ENCODE measurements at regions not wholly inside any gene's neighbourhood (a gene's known extent, or its start where the extent isn't known, plus 50 kb on each side); places are given as distances from the start of the nearest gene placed in this dataset.

- peaks cover 2% of the 10 kb centered on the region for H3K9me3 Mint-ChIP-seq (ENCODE audit: unreplicated experiment)
- H3K4me1 Mint-ChIP-seq (ENCODE audit: low read depth, unreplicated experiment): no peaks in the 10 kb centered on the region
- H3K27me3 Mint-ChIP-seq (ENCODE audit: unreplicated experiment): peaks cover 2% of the 10 kb centered on the region
- no peaks in the 10 kb centered on the region for H3K36me3 Mint-ChIP-seq (ENCODE audit: unreplicated experiment)
- TF ChIP-seq, protein P1, sequence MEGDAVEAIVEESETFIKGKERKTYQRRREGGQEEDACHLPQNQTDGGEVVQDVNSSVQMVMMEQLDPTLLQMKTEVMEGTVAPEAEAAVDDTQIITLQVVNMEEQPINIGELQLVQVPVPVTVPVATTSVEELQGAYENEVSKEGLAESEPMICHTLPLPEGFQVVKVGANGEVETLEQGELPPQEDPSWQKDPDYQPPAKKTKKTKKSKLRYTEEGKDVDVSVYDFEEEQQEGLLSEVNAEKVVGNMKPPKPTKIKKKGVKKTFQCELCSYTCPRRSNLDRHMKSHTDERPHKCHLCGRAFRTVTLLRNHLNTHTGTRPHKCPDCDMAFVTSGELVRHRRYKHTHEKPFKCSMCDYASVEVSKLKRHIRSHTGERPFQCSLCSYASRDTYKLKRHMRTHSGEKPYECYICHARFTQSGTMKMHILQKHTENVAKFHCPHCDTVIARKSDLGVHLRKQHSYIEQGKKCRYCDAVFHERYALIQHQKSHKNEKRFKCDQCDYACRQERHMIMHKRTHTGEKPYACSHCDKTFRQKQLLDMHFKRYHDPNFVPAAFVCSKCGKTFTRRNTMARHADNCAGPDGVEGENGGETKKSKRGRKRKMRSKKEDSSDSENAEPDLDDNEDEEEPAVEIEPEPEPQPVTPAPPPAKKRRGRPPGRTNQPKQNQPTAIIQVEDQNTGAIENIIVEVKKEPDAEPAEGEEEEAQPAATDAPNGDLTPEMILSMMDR (IDR thresholded peaks at IDR 0.05; ENCODE audit: partially characterized antibody, unreplicated experiment): no peak
- no peak overlapping the region for H3K4me3 Mint-ChIP-seq (ENCODE audit: unreplicated experiment)
- H3K27ac Mint-ChIP-seq (ENCODE audit: unreplicated experiment): no peak overlapping the region
- no peak for DNase-seq
These were observed 101.8 kb upstream of the GUCY1A1 start for GRCh38 chr4:155564880-155565279.

DNA sequence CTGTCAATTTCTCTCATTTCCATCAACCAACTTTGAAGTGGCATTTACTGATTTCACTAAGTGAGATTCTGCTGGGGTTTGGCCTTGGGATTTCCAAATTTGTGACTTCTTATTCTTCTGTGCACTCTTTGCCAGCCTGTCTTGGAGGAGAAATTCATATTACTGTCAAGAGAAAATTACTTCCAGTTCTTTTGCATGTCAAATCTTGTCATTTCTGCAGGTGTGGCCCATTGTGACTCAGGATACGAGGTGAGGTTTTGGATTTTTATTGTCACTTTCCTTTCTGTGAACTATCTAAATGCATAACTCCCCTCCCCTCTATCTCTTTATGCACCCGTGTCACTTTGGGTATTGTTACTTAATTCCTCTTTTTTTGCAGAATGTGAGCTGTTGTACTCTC is 102.6 kb upstream of the GUCY1A1 start:
- Mint-ChIP-seq H3K4me1 (ENCODE audit: low read depth, unreplicated experiment) (no peaks in the 10 kb centered on the region), H3K27me3 (ENCODE audit: unreplicated experiment) (peaks cover 2% of the 10 kb centered on the region), H3K4me3 (ENCODE audit: unreplicated experiment) (no peak overlapping the region), H3K27ac (ENCODE audit: unreplicated experiment) (no peak overlapping the region), H3K36me3 (ENCODE audit: unreplicated experiment) (no peaks in the 10 kb centered on the region), H3K9me3 (ENCODE audit: unreplicated experiment) (peaks cover 2% of the 10 kb centered on the region)
- no peak for DNase-seq
- TF ChIP-seq, protein P1 (IDR thresholded peaks at IDR 0.05; ENCODE audit: partially characterized antibody, unreplicated experiment): no peak

GRCh38 chr4:155559915-155560314 is 106.7 kb upstream of the GUCY1A1 start:
- H3K4me1 Mint-ChIP-seq (ENCODE audit: low read depth, unreplicated experiment): no peaks in the 10 kb centered on the region
- H3K27ac Mint-ChIP-seq (ENCODE audit: unreplicated experiment): no peak overlapping the region
- no peak overlapping the region for H3K4me3 Mint-ChIP-seq (ENCODE audit: unreplicated experiment)
- no peaks in the 10 kb centered on the region for H3K36me3 Mint-ChIP-seq (ENCODE audit: unreplicated experiment)
- peaks cover 2% of the 10 kb centered on the region for H3K9me3 Mint-ChIP-seq (ENCODE audit: unreplicated experiment)
- H3K27me3 Mint-ChIP-seq (ENCODE audit: unreplicated experiment): peaks cover 2% of the 10 kb centered on the region
- DNase-seq: no peak
- TF ChIP-seq, protein P1 (IDR thresholded peaks at IDR 0.05; ENCODE audit: partially characterized antibody, unreplicated experiment): no peak

- DNase-seq: peak; percentile 24
- Mint-ChIP-seq H3K9me3 (ENCODE audit: unreplicated experiment) (peaks cover 3% of the 10 kb centered on the region), H3K4me3 (ENCODE audit: unreplicated experiment) (no peak overlapping the region), H3K4me1 (ENCODE audit: low read depth, unreplicated experiment) (no peaks in the 10 kb centered on the region), H3K36me3 (ENCODE audit: unreplicated experiment) (peaks cover 13% of the 10 kb centered on the region), H3K27me3 (ENCODE audit: unreplicated experiment) (peaks cover 1% of the 10 kb centered on the region), H3K27ac (ENCODE audit: unreplicated experiment) (no peak overlapping the region)
- TF ChIP-seq, protein P1 (IDR thresholded peaks at IDR 0.05; ENCODE audit: partially characterized antibody, unreplicated experiment): no peak
These were observed 114.5 kb upstream of the GUCY1A1 start for GRCh38 chr4:155552180-155552579.

- Mint-ChIP-seq H3K4me3 (ENCODE audit: unreplicated experiment) (no peak overlapping the region), H3K27ac (ENCODE audit: unreplicated experiment) (no peak overlapping the region), H3K4me1 (ENCODE audit: low read depth, unreplicated experiment) (no peaks in the 10 kb centered on the region), H3K9me3 (ENCODE audit: unreplicated experiment) (peaks cover 3% of the 10 kb centered on the region), H3K27me3 (ENCODE audit: unreplicated experiment) (no peaks in the 10 kb centered on the region), H3K36me3 (ENCODE audit: unreplicated experiment) (peaks cover 8% of the 10 kb centered on the region)
- TF ChIP-seq, protein P1 (IDR thresholded peaks at IDR 0.05; ENCODE audit: partially characterized antibody, unreplicated experiment): no peak
- DNase-seq: no peak
These were observed 118.5 kb upstream of the GUCY1A1 start for GRCh38 chr4:155548173-155548572.

Measured in glutamatergic neuron (in vitro differentiated cells).